ENCODE measurements at regions not wholly inside any gene's neighbourhood (a gene's known extent, or its start where the extent isn't known, plus 50 kb on each side); places are given as distances from the start of the nearest gene placed in this dataset.
"Not testable (repeated sequence)": the region's sequence is repeated elsewhere in the genome, so short reads cannot be mapped to it uniquely, and the experiment has no call there.

GRCh38 chr2:217014328-217015105 is 154.7 kb upstream of the TNP1 start:
- no peak for DNase-seq

GRCh38 chr2:217013926-217014325 is 154.1 kb upstream of the TNP1 start:
- DNase-seq, result no peak

DNA sequence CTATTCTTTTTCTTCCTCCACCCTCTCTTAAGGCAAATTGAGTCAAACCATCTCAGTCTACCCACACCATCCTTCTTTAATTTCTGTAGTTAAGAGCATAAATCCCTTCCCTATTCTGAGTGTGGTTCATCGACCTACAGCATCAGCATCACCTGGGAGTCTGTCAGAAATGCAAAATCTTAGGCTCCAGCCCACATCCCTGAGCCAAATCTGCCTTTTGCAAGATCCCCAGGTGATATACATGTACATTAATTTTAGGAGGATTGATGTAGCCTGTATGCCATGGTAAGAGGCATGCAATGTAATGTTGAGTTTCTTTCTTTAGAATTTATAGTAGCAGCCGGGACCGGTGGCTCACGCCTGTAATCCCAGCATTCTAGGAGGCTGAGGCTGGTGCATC is 151.7 kb upstream of the TNP1 start:
- DNase-seq, result no peak

DNA sequence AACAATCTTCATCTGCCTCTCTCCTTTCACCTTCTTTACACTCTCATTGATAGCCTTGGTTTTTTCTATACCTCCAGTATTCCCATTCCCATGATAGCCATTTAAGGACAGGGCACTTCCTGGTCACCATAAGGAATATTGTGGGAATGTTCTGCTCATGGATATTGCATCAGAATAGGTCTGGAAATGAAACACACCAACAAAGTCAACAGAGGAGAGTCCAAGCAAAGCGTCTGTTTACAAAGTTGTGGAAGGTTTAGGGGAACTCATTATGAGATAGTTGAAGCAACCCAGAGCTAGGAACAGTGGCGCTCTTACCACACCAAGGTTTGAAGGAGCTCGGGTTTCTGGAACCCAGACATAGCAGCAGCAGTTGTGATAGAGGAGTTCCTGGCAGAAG is 150.3 kb upstream of the TNP1 start:
- DNase-seq, result no peak

DNA sequence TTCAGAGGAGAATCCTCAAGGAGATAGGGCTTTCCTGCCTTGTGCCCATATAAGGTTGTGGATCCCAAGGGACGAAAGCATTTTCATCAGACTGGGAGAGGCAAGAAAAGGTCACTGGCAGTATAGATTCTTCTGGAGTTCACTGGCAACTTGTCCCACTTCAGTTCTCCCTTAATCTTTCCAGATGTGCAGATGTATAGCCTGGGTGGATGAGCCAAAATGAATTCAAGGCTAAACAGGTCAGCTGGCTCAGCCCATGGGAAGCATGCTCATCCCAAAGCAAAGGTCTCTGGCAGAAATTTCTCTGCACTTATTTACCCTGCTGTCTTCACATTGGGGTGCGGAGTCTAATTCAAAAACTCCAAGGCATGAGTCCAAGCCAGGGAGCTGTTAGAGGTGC is 148.9 kb upstream of the TNP1 start:
- no peak for DNase-seq

GRCh38 chr2:217006217-217006616 is 146.4 kb upstream of the TNP1 start:
- no peak for DNase-seq

GRCh38 chr2:217004656-217005055 is 144.8 kb upstream of the TNP1 start:
- DNase-seq, result no peak

DNA sequence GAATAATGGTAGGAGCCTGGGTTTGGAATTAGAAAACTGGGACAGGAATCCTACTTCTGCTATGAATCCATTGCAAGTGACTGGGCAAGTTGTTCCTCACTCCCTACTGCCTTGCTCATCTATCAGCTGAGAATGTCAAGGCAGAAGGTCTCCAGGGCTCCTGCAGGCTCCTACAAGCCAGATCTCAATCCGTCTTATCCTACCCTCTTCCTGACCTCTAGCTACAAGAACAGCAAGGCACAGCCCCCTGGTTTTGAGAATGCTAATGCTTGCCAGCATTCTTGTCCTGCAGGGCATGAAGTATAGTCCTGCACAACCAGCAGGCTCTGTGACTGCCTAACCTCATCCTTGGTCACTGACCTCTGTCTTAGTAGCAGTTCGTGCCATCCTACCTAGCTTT is 141.9 kb upstream of the TNP1 start:
- DNase-seq, result no peak

GRCh38 chr2:217000406-217000805 is 140.5 kb upstream of the TNP1 start:
- no peak for DNase-seq

- DNase-seq, result no peak
Observed at GRCh38 chr2:216996279-216996845, 136.5 kb upstream of the TNP1 start.

GRCh38 chr2:216994353-216994854 is 134.5 kb upstream of the TNP1 start:
- no peak for DNase-seq

DNA sequence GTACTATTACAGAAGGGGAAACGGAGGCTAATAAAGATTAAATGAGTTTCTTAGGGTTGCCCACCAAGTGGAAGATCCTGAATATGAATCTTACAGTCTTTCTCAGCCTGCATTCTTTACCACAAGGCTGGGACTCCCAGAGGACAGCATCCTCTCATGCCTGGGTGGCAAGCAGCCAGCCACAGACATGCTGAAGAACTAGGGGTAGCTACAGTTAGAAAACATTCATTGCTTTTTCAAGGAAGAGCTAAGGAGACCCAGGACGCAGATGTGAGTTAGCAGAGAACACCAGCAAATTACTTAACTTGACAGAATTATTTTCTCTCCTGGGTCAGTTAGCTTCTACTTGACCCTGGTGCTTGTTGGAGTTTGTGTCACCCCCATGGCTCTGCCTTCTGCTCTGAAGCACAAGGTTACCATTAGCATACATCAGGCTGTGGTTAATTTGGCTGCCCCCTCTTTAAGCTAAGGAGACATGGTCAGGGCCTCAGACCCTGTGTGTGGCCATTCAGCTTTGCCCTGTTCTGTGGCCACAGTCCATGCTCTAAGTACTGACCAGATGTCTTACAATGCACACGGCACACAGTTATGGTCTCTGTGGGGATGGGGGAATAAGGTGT is 132.3 kb upstream of the TNP1 start:
- DNase-seq, result no peak

DNA sequence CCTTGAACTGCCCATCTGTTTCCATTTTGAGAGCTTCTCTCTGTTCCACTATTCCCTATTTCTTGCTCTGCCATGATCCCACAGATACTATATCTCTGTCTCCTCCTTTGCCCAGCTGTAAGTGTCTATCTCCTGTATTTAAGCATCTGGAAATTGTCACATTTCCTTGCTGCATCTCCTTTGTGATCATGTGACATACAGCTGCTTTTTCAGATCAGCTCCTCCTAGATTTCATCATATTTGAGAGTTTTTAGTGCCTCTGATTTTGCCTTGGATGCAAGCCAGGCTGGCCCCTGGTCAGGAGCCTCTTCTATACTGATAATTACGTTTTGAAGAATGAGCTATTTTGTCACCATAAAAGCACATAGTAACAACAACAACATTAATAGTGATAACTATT is 131.7 kb upstream of the TNP1 start:
- no peak for DNase-seq

GRCh38 chr2:216989340-216990129 is 129.7 kb upstream of the TNP1 start:
- DNase-seq, result no peak

- no peak for DNase-seq
Observed at GRCh38 chr2:216987252-216987821, 127.5 kb upstream of the TNP1 start.

GRCh38 chr2:216985658-216986141 is 125.8 kb upstream of the TNP1 start:
- no peak for DNase-seq

DNA sequence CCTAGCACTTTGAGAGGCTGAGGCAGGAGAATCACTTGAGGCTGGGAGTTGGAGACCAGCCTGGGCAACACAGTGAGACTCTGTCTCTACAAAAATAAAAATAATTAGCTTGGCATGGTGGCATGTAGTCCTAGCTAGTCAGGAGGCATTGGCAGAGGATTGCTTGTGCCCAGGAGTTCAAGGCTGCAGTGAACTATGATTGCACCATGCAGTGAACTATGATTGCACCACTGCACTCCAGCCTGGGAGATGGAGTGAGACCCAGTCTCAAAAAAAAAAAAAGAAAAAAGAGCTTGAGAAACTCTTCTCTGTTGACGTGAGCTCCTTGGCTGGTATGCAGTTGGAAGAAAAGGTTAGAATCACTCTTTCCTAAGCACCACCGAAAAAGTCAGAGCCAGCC is 125.1 kb upstream of the TNP1 start:
- no peak for DNase-seq

DNA sequence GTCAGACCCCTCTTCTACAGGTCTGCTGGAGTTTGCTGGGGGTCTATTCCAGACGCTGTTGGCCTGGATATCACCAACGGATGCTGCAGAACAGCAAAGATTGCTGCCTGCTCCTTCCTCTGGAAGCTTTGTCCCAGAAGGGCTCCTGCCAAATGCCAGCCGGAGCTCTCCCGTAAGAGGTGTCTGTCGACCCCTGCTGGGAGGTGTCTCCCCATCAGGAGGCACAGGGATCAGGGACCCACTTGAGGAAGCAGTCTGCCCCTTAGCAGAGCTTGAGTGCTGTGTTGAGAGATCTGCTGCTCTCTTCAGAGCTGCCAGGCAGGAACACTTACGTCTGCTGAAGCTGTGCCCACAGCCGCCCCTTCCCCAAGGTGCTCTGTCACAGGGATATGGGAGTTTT is 122.1 kb upstream of the TNP1 start:
- DNase-seq, result not testable (repeated sequence)

DNA sequence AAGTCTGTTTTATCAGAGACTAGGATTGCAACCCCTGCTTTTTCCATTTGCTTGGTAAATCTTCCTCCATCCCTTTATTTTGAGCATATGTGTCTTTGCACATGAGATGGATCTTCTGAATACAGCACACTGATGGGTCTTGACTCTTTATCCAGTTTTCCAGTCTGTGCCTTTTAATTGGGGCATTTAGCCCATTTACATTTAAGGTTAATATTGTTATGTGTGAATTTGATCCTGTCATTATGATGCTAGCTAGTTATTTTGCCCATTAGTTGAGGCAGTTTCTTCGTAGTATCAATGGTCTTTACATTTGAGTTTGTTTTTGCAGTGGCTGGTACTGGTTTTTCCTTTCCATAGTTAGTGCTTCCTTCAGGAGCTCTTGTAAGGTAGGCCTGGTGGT is 120.6 kb upstream of the TNP1 start:
- DNase-seq, result not testable (repeated sequence)

DNA sequence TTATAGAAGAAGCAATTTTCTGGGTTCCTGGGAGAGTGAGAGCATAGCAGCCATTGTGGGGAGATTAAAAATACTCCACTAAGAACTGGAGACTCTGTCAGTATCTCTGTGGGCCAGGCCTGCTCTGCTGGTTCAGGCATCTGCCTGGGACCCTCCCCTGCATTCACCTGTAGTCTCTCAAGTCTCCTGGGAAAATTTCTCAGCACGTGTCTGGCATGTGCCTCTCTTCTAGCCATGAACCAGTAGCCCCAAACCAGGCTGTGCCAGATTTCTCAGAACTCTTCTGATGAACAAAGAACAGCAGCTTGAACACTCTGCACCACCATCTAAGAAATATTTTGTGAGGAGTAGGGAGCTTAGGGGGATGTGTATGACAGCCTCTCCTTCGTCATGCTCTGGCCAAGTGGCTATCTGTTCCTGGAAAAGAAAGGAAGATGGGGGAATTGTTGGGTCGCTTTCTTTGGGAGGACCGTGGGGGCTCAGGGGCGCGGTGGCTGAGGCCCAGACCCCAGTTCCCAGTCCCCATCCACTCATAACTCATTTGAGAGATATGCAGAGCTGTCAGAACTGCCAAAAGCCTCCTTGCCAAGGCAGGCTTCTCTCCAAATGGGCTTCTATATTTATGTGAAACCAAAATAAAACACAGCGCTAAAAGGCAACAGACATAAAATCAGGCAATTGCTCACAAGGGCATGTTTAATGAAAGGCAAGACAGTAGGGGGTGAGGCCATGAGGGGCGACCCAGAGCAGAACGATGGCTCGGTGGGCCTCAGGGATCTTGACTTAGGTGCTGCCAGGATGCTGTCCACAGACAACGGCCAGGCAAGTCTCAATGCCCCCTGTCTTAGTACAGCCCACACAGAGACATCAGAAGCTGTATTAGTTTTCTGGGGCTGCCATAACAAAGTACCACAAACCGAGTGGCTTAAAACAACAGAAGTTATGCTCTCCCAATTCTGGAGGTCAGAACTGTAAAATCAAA is 114.7 kb upstream of the TNP1 start:
- no peak for DNase-seq

DNA sequence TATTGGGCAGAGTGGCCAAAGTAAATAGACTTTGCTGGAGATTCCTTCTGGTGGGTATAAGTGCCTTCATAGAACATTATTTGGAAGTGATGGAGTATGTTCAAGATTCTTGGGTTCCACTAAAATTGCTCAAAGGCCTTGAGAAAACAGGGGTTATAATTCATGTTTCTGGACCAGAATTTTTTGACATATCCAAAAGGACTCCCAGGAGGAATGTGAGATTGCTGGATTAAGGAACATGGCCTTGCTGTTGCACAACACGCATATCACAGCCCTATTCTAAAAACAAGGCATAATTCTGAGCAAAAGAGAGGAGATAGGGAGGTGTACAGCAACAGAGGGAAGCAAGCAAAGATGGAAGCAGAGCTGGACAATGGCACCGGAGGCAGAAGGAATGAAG is 111.7 kb upstream of the TNP1 start:
- no peak for DNase-seq
